HepG2 (cell line): ENCODE measurements at regions not wholly inside any gene's neighbourhood (a gene's known extent, or its start where the extent isn't known, plus 50 kb on each side); places are given as distances from the start of the nearest gene placed in this dataset.

Source experiments
- BHLHE40 ChIP-seq: IDR thresholded peaks from 2 replicates; pipeline ENCODE4 v1.6.1; 2011; ENCODE audit warnings: low read length, improper control_type of control experiment
- PAX8 ChIP-seq: sonication (generic); formaldehyde crosslinking; IDR thresholded peaks from 2 replicates; pipeline ENCODE4 v1.8.0; 2022; ENCODE audit warnings: mild to moderate bottlenecking, missing genetic modification reagents, borderline replicate concordance
- ZNF333 ChIP-seq: sonication (generic); formaldehyde crosslinking; IDR thresholded peaks from 2 replicates; pipeline ENCODE4 v1.4.0; 2020; ENCODE audit warnings: mild to moderate bottlenecking, missing genetic modification reagents, borderline replicate concordance

GRCh38 chr6:8334113-8334512 is 101.2 kb downstream of the SLC35B3 start:
- TF ChIP-seq BHLHE40 (no peak), ZNF333 (no peak), PAX8 (CRISPR knock-in tag) (no peak)
